Right lung (tissue), 2 donors: ENCODE measurements at regions not wholly inside any gene's neighbourhood (a gene's known extent, or its start where the extent isn't known, plus 50 kb on each side); places are given as distances from the start of the nearest gene placed in this dataset.
A peak's percentile ranks its signal among the peaks of the same experiment; 100 is the strongest.

Experiments
- DNase-seq, 2 donors: peaks; one replicate each; pipeline ENCODE4 v3.0.0-alpha.2; 2013

- no peak for DNase-seq
Measured at GRCh38 chr2:191514613-191515012, 163.3 kb upstream of the NABP1 start.

GRCh38 chr2:191515551-191515950, 162.4 kb upstream of the NABP1 start:
- DNase-seq = no peak

- no peak for DNase-seq
Measured at GRCh38 chr2:191516260-191516659, 161.7 kb upstream of the NABP1 start.

- peak in 1 of 2 donors; percentile 17 for DNase-seq
Measured at GRCh38 chr2:191521608-191522208, 156.2 kb upstream of the NABP1 start.

GRCh38 chr2:191522478-191523120, 155.3 kb upstream of the NABP1 start:
- DNase-seq = no peak

GRCh38 chr2:191526091-191526490, 151.8 kb upstream of the NABP1 start:
- no peak for DNase-seq

- DNase-seq = no peak
Measured at GRCh38 chr2:191526536-191526935, 151.4 kb upstream of the NABP1 start.

GRCh38 chr2:191526953-191527556, 150.9 kb upstream of the NABP1 start:
- no peak for DNase-seq

GRCh38 chr2:191530618-191531017, 147.3 kb upstream of the NABP1 start:
- DNase-seq = no peak

GRCh38 chr2:191533693-191534180, 144.2 kb upstream of the NABP1 start:
- no peak for DNase-seq

- DNase-seq = no peak
Measured at GRCh38 chr2:191537921-191538320, 140.0 kb upstream of the NABP1 start.

- DNase-seq = no peak
Measured at GRCh38 chr2:191538334-191538903, 139.5 kb upstream of the NABP1 start.

GRCh38 chr2:191539068-191539467, 138.9 kb upstream of the NABP1 start:
- no peak for DNase-seq

GRCh38 chr2:191540681-191541080, 137.3 kb upstream of the NABP1 start:
- no peak for DNase-seq

GRCh38 chr2:191543708-191544107, 134.2 kb upstream of the NABP1 start:
- no peak for DNase-seq

- DNase-seq = no peak
Measured at GRCh38 chr2:191544461-191545062, 133.4 kb upstream of the NABP1 start.

- no peak for DNase-seq
Measured at GRCh38 chr2:191545361-191545760, 132.6 kb upstream of the NABP1 start.

- DNase-seq = no peak
Measured at GRCh38 chr2:191552066-191552465, 125.9 kb upstream of the NABP1 start.

GRCh38 chr2:191554240-191554639, 123.7 kb upstream of the NABP1 start:
- DNase-seq = no peak

- peak; percentile 69 to 82 for DNase-seq
Measured at GRCh38 chr2:191555092-191555742, 122.7 kb upstream of the NABP1 start.

- no peak for DNase-seq
Measured at GRCh38 chr2:191556463-191556862, 121.5 kb upstream of the NABP1 start.

- DNase-seq = no peak
Measured at GRCh38 chr2:191557841-191558240, 120.1 kb upstream of the NABP1 start.
